GM19438 (cell line): ENCODE measurements at regions not wholly inside any gene's neighbourhood (a gene's known extent, or its start where the extent isn't known, plus 50 kb on each side); places are given as distances from the start of the nearest gene placed in this dataset.

Experiments
- ATAC-seq: cut with Tn5 transposase; IDR thresholded peaks from one replicate; pipeline ENCODE4 v1.9.1; 2021; ENCODE audit warnings: low read depth; ENCODE audit not compliant: unreplicated experiment

GRCh38 chr1:199177241-199177640 is 538.4 kb downstream of the PTPRC start:
- no peak for ATAC-seq

GRCh38 chr1:199178646-199179045 is 539.8 kb downstream of the PTPRC start:
- ATAC-seq: no peak

GRCh38 chr1:199182186-199182843 is 543.5 kb downstream of the PTPRC start:
- peak; percentile 77 for ATAC-seq

DNA sequence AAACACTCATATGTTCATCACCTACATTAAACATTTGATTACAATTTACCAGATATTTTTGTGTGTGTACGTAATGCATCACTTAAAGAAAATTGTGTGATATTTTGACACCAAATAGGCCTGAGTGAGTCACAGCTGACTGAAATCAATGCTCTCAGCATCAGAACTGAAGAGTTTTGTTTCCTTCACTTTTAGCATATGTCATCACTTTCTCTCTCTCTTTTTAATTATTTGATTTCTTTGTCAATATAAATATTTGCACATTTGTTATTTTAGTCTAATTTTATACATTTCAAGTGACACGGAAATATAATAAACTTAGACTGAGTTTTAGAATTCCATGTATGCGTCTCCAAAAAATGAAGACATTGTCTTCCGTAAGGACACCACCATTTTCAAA is 545.3 kb downstream of the PTPRC start:
- no peak for ATAC-seq

GRCh38 chr1:199194862-199195261 is 556.0 kb downstream of the PTPRC start:
- ATAC-seq: no peak

DNA sequence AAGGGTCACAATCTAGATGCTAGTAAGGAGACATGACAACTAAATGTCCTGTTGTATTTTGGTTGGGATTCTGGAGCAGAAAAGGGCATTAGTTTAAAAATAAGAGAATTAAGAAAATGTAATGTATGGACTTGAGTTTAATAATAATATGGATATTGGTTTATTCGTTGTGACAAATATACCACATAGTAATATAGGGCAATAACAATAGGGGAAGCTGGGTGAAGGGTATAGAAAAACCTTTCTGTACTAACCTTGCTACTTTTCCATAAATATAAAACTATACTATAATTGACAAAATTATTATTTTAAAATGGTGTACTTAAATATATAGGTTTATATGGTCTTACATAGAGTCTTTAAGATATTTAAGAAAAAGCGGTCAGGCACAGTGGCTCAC is 558.9 kb downstream of the PTPRC start:
- no peak for ATAC-seq

DNA sequence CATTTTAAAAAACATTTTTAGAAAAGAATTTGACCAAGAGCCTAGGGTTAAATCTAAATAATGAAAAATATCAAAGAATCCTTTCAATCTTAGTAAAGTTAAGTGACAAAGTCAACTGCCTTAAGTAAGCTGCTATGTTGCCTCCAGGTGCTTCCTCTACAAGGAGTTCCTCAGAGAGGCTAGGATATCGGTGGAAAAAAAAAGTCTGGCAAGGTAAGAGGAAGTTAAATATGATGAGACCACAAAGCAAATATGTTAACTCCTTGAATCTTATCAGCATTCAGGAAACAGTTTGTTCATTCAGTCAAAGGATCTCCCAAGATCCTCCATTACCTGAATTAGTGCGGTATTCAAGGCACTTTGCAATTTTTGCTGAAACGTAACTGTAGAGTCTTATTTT is 563.5 kb downstream of the PTPRC start:
- ATAC-seq: no peak

DNA sequence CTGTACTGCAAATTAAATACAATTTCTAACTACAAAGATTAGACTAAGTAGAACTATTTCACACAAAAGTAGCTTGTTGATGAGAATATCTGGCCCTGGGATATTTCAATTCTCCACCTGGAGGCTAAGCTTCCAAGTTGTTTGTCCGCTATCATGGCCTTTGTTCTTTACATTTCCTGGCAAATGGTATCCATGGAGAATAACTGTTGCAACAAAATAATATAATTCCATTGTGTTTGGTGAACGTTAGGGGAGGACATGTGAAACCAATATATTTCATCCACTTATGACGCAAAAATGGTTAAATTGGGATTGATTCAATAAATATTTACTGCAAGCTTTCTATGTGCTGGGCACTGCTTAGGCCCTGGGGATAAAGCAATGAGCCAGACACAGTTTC is 565.4 kb downstream of the PTPRC start:
- ATAC-seq: no peak

DNA sequence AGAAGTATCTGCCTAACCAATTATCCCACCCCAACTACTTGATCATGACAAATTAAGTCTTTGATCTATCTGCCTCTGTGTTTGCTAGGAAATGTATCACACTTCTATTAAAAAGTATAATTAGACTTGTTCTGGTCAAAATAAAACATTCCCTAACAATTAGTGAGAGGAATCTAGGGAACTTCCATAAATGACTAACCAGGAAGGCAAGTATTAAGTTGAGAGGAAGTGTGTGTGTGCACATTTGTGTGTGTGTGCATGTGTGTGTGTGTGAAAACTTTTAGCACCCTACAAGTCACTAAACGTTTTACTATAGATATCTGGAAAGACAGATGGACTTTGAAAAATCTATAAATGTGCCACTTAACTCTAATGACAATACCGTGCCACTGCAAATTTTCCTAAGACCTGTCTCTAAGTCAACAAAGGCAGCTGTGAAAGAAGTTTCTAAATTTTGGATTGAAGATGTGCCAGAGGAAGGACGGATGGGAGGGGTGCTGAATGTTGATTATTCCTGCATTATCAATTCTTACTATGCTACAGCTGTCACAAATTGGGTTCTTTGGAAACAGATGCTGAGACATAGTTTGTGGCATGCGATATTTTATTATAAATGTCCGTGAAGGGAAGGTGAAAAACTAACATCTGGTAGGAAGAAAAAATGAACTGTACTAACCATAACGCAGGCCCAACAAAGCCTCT is 567.1 kb downstream of the PTPRC start:
- ATAC-seq: no peak

- no peak for ATAC-seq
These were observed 570.0 kb downstream of the PTPRC start for GRCh38 chr1:199208847-199209246.

DNA sequence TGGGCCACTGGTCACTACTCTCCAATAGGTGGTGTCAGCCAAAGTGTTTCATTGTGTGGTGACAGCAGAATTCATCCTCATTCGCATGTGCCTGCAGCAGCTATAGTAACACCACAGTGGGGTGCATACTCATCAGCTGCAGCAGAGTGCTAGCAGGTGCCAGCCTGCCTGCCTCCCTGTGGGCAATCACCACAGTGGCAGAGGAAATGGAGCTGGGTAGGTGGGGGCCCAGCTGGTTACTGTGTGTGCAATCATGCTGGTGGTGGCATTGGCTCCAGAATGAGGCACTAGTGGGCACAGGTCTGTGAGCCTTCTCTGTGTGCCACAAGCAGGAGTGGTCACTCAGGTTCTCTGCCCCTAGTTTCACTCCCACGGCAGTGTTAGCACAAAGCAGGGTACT is 579.2 kb downstream of the PTPRC start:
- no peak for ATAC-seq

GRCh38 chr1:199218533-199218932 is 579.7 kb downstream of the PTPRC start:
- no peak for ATAC-seq

DNA sequence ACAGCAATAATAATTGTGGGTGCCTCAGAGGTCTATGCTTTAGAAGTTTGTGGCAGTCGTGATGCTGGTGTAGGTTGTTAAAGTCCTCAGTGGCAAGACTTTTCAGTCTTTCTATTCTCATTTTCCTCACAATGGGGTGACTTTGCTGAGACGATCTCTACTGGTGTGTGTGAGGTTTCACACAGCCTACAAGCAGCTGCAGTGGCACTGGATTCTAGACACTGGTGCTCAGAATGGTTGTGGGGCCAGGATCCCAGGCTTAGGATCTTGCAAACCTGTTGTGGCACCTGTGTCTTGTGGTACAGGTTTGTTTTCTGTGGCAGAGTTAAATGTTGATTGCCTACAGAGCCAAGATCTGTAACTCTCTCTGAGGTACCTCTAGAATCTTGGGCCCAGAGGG is 581.2 kb downstream of the PTPRC start:
- ATAC-seq: no peak

- ATAC-seq: no peak
These were observed 582.7 kb downstream of the PTPRC start for GRCh38 chr1:199221371-199222150.

- no peak for ATAC-seq
These were observed 585.1 kb downstream of the PTPRC start for GRCh38 chr1:199223936-199224335.

DNA sequence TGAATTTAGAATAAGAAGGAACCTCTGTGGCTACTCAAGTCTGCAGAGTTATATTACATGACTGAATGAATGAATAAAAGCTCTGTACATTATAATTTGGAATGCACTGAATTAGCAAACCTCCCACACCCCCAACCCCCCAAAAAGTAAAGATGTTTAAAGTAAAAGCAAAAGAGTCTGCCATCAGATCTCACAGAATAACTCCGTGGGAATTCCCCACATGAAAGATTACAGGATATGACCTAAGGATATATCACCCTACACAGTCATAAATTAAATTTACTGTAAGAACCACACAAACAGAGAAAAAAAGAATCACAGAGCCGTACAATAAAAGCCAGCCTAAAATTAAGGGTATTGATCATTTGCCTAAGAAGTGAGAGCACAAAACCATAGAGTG is 587.3 kb downstream of the PTPRC start:
- ATAC-seq: no peak

DNA sequence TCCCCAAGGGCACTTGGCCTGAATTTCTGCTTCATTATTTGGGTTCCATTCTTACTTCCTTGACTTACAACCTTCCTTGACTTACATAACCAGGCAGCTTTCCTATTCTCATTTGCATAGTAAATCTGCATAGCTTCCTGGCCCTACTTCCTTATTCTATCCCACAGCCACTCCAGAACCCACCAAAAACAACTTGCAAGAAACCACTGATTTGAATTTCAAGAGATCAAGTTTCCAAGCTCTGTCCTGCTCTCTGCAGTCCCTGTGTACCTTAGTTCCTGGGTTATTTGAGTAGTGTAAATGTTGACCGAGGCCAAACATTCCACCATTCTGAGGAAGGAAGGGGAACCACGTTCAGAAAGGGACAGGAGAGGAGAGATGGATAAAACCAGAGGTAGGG is 603.3 kb downstream of the PTPRC start:
- ATAC-seq: no peak

GRCh38 chr1:199242601-199243000 is 603.8 kb downstream of the PTPRC start:
- no peak for ATAC-seq

- peak; percentile 100 for ATAC-seq
These were observed 604.7 kb downstream of the PTPRC start for GRCh38 chr1:199243423-199244061.

DNA sequence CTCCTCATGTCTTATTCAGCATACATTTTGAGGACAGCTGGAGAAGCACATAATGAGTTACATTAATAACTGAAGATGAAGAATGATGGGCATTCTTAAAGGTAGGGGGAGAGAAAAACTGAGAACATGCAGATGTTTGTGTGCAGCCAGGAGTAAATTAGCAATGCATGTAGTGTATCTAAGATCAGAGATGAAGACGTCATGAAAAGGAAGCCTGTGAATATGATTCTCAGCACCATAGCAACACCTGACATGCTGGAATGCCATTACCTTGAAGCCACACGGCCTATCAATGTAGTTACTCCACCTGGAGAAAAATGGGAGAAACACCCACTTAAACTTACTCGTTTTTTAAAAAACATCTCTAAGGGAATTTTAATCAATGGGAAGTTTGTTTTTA is 607.1 kb downstream of the PTPRC start:
- ATAC-seq: no peak

DNA sequence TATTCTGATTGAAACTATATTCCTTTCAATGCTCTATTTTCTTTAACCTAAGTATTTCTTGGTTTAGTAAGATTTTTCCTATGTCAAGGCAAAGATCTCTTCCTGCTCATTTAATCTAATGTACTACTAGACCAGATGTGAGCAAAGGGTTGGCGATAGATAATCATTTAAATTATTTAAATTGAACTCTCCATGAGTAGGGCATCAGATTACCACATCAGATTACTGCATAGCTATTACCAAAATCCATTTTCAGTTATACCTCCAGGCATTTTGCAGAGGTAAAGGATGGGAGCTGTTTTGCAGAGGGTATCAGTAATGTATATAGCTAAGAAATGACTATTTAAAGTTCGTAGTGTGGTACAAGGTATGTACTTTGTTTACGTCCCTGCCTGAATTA is 607.9 kb downstream of the PTPRC start:
- ATAC-seq: no peak
